Endothelial cell of umbilical vein (primary cell): ENCODE measurements at regions not wholly inside any gene's neighbourhood (a gene's known extent, or its start where the extent isn't known, plus 50 kb on each side); places are given as distances from the start of the nearest gene placed in this dataset.

Source experiments
- BruUV-seq: library from RNA; stranded (reverse); fragments of 400-500 nt; replicated peaks from 2 replicates; lab custom pipeline; 2021; lab: Mats Ljungman, UMichigan
- CTCF ChIA-PET: fragments of 300-600, 350-600 bp; sonication (Branson Sonifier 250); formaldehyde crosslinking; loops from one replicate; lab custom pipeline; 2021; ENCODE audit warnings: antibody characterized with exemption, inconsistent platforms; lab: Charles Lee
- POLR2A ChIA-PET: fragments of 300-600, 350-600 bp; sonication (Branson Sonifier 250); formaldehyde crosslinking; loops from one replicate; lab custom pipeline; 2021; ENCODE audit warnings: antibody characterized with exemption, inconsistent platforms; lab: Charles Lee
- DNase-seq: peaks from one replicate; pipeline ENCODE4 v3.0.0-alpha.2; 2011; ENCODE audit warnings: low read depth, low spot score
- FAIRE-seq: peaks from 2 replicates; lab custom pipeline; 2011; peaks lifted over from hg19 to GRCh38; lab: Jason Lieb, UNC
- H2AFZ ChIP-seq: 2 replicates; pipeline ENCODE4 v1.6.0; 2012; ENCODE audit warnings: low read depth, low read length, control low read depth, inconsistent platforms
- H3K27ac ChIP-seq: 2 replicates; pipeline ENCODE4 v1.5.1; 2011; ENCODE audit warnings: low read depth, mild to moderate bottlenecking, control low read depth, low read length, moderate library complexity; ENCODE audit not compliant: insufficient read depth
- H3K27me3 ChIP-seq, 2 experiments: 2 replicates each; pipeline versions ENCODE4 v1.6.0 to v1.6.1; 2011; ENCODE audit warnings: low read length in 2 of 2, mixed read lengths in 1 of 2; ENCODE audit not compliant: control insufficient read depth in 2 of 2, insufficient read depth in 2 of 2
- H3K36me3 ChIP-seq, 2 experiments: 2 replicates in 1 of 2; 3 replicates in 1 of 2; pipeline ENCODE4 v1.5.1; 2011; ENCODE audit warnings: low read length in 2 of 2, mild to moderate bottlenecking in 1 of 2, moderate library complexity in 1 of 2; ENCODE audit not compliant: control insufficient read depth in 2 of 2, insufficient read depth in 2 of 2; ENCODE audit errors: extremely low read depth in 1 of 2
- H3K4me1 ChIP-seq: 3 replicates; pipeline ENCODE4 v1.5.1; 2011; ENCODE audit warnings: mild to moderate bottlenecking, low read length; ENCODE audit not compliant: control insufficient read depth, insufficient read depth; ENCODE audit errors: extremely low read depth
- H3K4me2 ChIP-seq: 2 replicates; pipeline ENCODE4 v1.6.1; 2011; ENCODE audit warnings: low read length, control low read depth, mixed read lengths; ENCODE audit not compliant: insufficient read depth
- H3K4me3 ChIP-seq, 3 experiments: fragments of 200-600 bp in 1 of 3; sonication (generic), shearing (Covaris generic) in 1 of 3; replicated peaks in 1 of 3; 2 replicates each; pipeline ENCODE4 v1.5.1; 2011 to 2016; ENCODE audit warnings: control low read depth in 3 of 3, low read length in 3 of 3, mild to moderate bottlenecking in 2 of 3, inconsistent platforms in 1 of 3, low read depth in 1 of 3, moderate library complexity in 1 of 3; ENCODE audit not compliant: insufficient read depth in 1 of 3
- H3K79me2 ChIP-seq: 2 replicates; pipeline ENCODE4 v1.6.0; 2012; ENCODE audit warnings: low read length, inconsistent platforms; ENCODE audit not compliant: control insufficient read depth, insufficient read depth
- H3K9ac ChIP-seq: replicated peaks from 2 replicates; pipeline ENCODE3; 2011; ENCODE audit warnings: low read length, control low read depth; ENCODE audit not compliant: insufficient read depth; ENCODE audit errors: extremely low read depth
- H3K9me1 ChIP-seq: replicated peaks from 3 replicates; pipeline ENCODE4 v1.6.0; 2011; ENCODE audit warnings: mild to moderate bottlenecking, low read length; ENCODE audit not compliant: control insufficient read depth, insufficient read depth; ENCODE audit errors: extremely low read depth
- H3K9me3 ChIP-seq: replicated peaks from 2 replicates; pipeline ENCODE4 v1.5.1; 2012; ENCODE audit warnings: low read length, inconsistent platforms; ENCODE audit not compliant: control insufficient read depth, insufficient read depth
- H4K20me1 ChIP-seq: replicated peaks from 2 replicates; pipeline ENCODE3; 2011; ENCODE audit warnings: mild to moderate bottlenecking, low read length; ENCODE audit not compliant: control insufficient read depth, insufficient read depth; ENCODE audit errors: extremely low read depth
- CTCF ChIP-seq, 2 donors: IDR thresholded peaks; 1 replicate in 1 of 2; 2 replicates in 1 of 2; pipeline ENCODE4 v1.5.1; 2011; ENCODE audit warnings: low read length in 2 of 2, mild to moderate bottlenecking in 2 of 2, moderate library complexity in 2 of 2, control low read depth in 1 of 2, inconsistent platforms in 1 of 2, low read depth in 1 of 2; ENCODE audit not compliant: insufficient read depth in 1 of 2; ENCODE audit errors: extremely low read depth in 1 of 2
- EZH2 ChIP-seq: IDR thresholded peaks from 2 replicates; pipeline ENCODE4 v1.6.1; 2012; ENCODE audit warnings: borderline replicate concordance, low read depth, mild to moderate bottlenecking, moderate library complexity, low read length, inconsistent platforms; ENCODE audit not compliant: severe bottlenecking
- FOS ChIP-seq: IDR thresholded peaks from 2 replicates; pipeline ENCODE4 v1.6.1; 2011; ENCODE audit warnings: mild to moderate bottlenecking, low read length, moderate library complexity, borderline replicate concordance; ENCODE audit not compliant: insufficient read depth
- GATA2 ChIP-seq: IDR thresholded peaks from 2 replicates; pipeline ENCODE4 v1.7.0; 2011; ENCODE audit warnings: low read depth, mild to moderate bottlenecking, moderate library complexity, mixed read lengths, low read length; ENCODE audit not compliant: insufficient read length, insufficient read depth
- JUN ChIP-seq: IDR thresholded peaks from 2 replicates; pipeline ENCODE4 v1.6.1; 2011; ENCODE audit warnings: borderline replicate concordance, low read depth; ENCODE audit not compliant: insufficient read length, insufficient read depth
- MYC ChIP-seq: IDR thresholded peaks from one replicate; pipeline ENCODE4 v1.6.1; 2011; ENCODE audit warnings: mild to moderate bottlenecking, low read depth, low read length
- POLR2A ChIP-seq: IDR thresholded peaks from 2 replicates; pipeline ENCODE4 v1.6.1; 2012; ENCODE audit warnings: low read depth, mild to moderate bottlenecking, control low read depth, low read length
- POLR2AphosphoS5 ChIP-seq: IDR thresholded peaks from 2 replicates; pipeline ENCODE4 v1.6.1; 2012; ENCODE audit warnings: low read depth, mild to moderate bottlenecking, control low read depth, low read length, moderate library complexity; ENCODE audit not compliant: insufficient read depth
- dilution Hi-C: fragments of 300-500 bp; cut with MboI; formaldehyde crosslinking; loops from one replicate; pipeline ENCODE4 v1.15.0; 2019; ENCODE audit warnings: low sequenced_read_pairs; ENCODE audit not compliant: extremely low pct_ligation_motif_present
- intact Hi-C: fragments of 100-400 bp; cut with micrococcal nuclease; formaldehyde crosslinking; loops from one replicate; pipeline ENCODE4 v1.10.0; 2022
- TF ChIP-seq, protein P1 (sequence below): IDR thresholded peaks from 2 replicates; pipeline ENCODE4 v1.6.1; 2011; ENCODE audit not compliant: insufficient read depth, insufficient read length

DNA sequence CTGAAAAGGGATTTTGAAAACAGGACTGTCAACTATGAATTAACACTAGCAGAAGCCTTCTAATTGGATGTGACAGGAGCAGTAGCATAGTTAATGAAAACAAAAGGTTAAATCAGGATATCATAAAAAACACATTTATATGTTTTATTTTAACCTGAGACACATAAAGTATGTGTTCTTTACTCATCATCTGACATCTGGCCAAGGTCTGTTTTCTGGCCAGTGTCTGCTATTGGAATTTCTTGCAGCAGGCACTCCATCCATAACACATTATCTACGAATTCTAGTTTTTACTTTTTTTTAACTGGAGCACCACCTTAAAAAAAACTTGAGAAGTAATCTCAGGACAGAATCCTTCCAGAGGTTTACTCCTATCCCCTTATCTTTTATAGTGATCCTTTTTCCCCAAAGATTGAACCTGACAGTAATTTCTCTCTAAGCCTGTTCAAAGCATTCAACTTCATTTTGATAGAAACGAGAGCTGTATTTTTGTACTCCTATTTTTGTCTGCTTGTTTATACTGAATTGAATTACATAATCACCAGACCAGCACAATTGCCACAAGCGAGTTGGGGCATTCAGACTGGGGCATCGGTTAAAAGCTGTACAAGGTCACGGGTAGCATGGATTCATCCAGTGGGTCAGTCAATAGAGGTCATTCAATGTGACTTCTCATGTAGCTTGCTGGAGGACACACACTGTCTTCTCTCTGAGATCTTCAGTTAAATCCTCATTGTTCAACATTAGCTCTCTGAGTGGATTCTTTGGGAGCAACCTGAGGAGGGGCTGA, 205.6 kb upstream of the CLINT1 start:
- H2AFZ ChIP-seq: no peak overlapping the region
- H3K4me3 ChIP-seq: no peak overlapping the region
- no TSS peak for BruUV-seq
- ChIA-PET POLR2A (no interaction called here), CTCF (interaction anchor here (0.9 to 4.1 kb wide), 2 partner anchors 11 to 631 kb away, joined by 3 to 28 read pairs; no protein-coding TSS in a partner anchor)
- no peaks in the 10 kb centered on the region for H3K36me3 ChIP-seq
- dilution Hi-C loops: no loop called here
- TF ChIP-seq POLR2A: no peak
- no peak for TF ChIP-seq FOS
- no peak for TF ChIP-seq EZH2
- no peak for TF ChIP-seq POLR2AphosphoS5
- no peak for TF ChIP-seq MYC
- no peak for TF ChIP-seq CTCF (IDR thresholded peaks at IDR 0.05; ENCODE audit: extremely low read depth in 1 of 2, insufficient read depth in 1 of 2, low read depth in 1 of 2, low read length in 2 of 2)
- TF ChIP-seq GATA2: no peak
- TF ChIP-seq JUN: no peak
- TF ChIP-seq, protein P1, sequence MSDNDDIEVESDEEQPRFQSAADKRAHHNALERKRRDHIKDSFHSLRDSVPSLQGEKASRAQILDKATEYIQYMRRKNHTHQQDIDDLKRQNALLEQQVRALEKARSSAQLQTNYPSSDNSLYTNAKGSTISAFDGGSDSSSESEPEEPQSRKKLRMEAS: no peak
- no peak overlapping the region for H3K4me2 ChIP-seq
- H3K27ac ChIP-seq: no peak overlapping the region
- H3K9ac ChIP-seq: no peak overlapping the region
- H3K27me3 ChIP-seq: no peaks in the 10 kb centered on the region
- FAIRE-seq: no peak
- H3K4me1 ChIP-seq: no peaks in the 10 kb centered on the region
- no peaks in the 10 kb centered on the region for H4K20me1 ChIP-seq
- DNase-seq: no peak
- no peaks in the 10 kb centered on the region for H3K9me1 ChIP-seq
- no peaks in the 10 kb centered on the region for H3K79me2 ChIP-seq
- no peaks in the 10 kb centered on the region for H3K9me3 ChIP-seq
- intact Hi-C loops: no loop called here
